ENCODE measurements at regions not wholly inside any gene's neighbourhood (a gene's known extent, or its start where the extent isn't known, plus 50 kb on each side); places are given as distances from the start of the nearest gene placed in this dataset.

GRCh38 chr11:112634551-112634950, 326.7 kb upstream of the NCAM1 start:
- Histone ChIP-seq H3K36me3 (ENCODE audit: control insufficient read depth, insufficient read depth, low read length) (no peaks in the 10 kb centered on the region), H3K14ac (replicated peaks; ENCODE audit: low read depth, low read length) (no peak overlapping the region), H4K91ac (ENCODE audit: insufficient read depth, low read depth, low read length) (no peak overlapping the region), H4K8ac (ENCODE audit: low read depth in 2 of 2, low read length in 2 of 2) (no peak overlapping the region), H2BK120ac (ENCODE audit: low read depth, low read length) (no peak overlapping the region), H2BK5ac (ENCODE audit: low read depth, low read length, poor library complexity, severe bottlenecking) (no peak overlapping the region), H3K79me1 (ENCODE audit: low read depth in 1 of 2, low read length in 2 of 2) (no peaks in the 10 kb centered on the region), H4K20me1 (ENCODE audit: insufficient read depth, low read length) (no peaks in the 10 kb centered on the region), H3K23ac (ENCODE audit: low read depth, low read length) (no peak overlapping the region), H2BK20ac (ENCODE audit: low read depth, low read length) (no peak overlapping the region), H3K9me1 (ENCODE audit: insufficient read depth, low read length) (no peaks in the 10 kb centered on the region), H3K9ac (ENCODE audit: low read depth, low read length) (no peak overlapping the region), H3K18ac (ENCODE audit: low read depth, low read length) (no peak overlapping the region), H3K4me1 (ENCODE audit: control insufficient read depth, insufficient read depth, low read length) (no peaks in the 10 kb centered on the region), H2BK15ac (ENCODE audit: low read depth, low read length) (no peak overlapping the region), H2AK5ac (ENCODE audit: low read depth, low read length) (no peak overlapping the region), H3K4me3 (ENCODE audit: insufficient read depth, low read depth, low read length) (no peak overlapping the region), H3K4ac (ENCODE audit: low read depth, low read length) (no peak overlapping the region), H3K56ac (ENCODE audit: extremely low read depth, insufficient read depth, low read length) (no peak overlapping the region), H4K5ac (ENCODE audit: low read depth, low read length) (no peak overlapping the region), H3K4me2 (ENCODE audit: low read depth, low read length) (no peak overlapping the region), H2AFZ (replicated peaks; ENCODE audit: low read length, poor library complexity) (no peak overlapping the region), H2AK9ac (replicated peaks; ENCODE audit: low read depth, low read length, poor library complexity) (no peak overlapping the region), H3K9me3 (ENCODE audit: control insufficient read depth, insufficient read depth, low read length) (no peaks in the 10 kb centered on the region), H3K27me3 (ENCODE audit: control insufficient read depth, insufficient read depth, low read length) (no peaks in the 10 kb centered on the region), H3K27ac (ENCODE audit: insufficient read depth, low read length) (no peak overlapping the region)
- ATAC-seq (ENCODE audit: low read depth) = no peak
- no peak for DNase-seq
- in situ Hi-C loops (cut with MboI; ENCODE audit: low sequenced_read_pairs) (no loop called here), intact Hi-C loops (cut with micrococcal nuclease) (no loop called here), dilution Hi-C loops (cut with HindIII; ENCODE audit: low sequenced_read_pairs, unreplicated experiment) (no loop called here)
- BruUV-seq (replicated peaks) = no TSS peak
- ChIA-PET CTCF (no interaction called here), POLR2A (ENCODE audit: unreplicated experiment) (no interaction called here)
- TF ChIP-seq CHD1 (IDR thresholded peaks at IDR 0.05; ENCODE audit: low read depth, low read length) (no peak), RFX5 (IDR thresholded peaks at IDR 0.05; ENCODE audit: low read depth, low read length) (no peak), FOS (IDR thresholded peaks at IDR 0.05; ENCODE audit: low read depth, low read length) (no peak), USF2 (IDR thresholded peaks at IDR 0.05; ENCODE audit: low read depth, low read length) (no peak), NFE2L2 (IDR thresholded peaks at IDR 0.05; ENCODE audit: low read depth, low read length) (no peak), CTCF (conservative IDR thresholded peaks at IDR 0.05; ENCODE audit: low read depth, low read length) (no peak), MXI1 (IDR thresholded peaks at IDR 0.05; ENCODE audit: borderline replicate concordance, low read depth, low read length) (no peak), RAD21 (IDR thresholded peaks at IDR 0.05; ENCODE audit: low read length) (no peak), SMC3 (IDR thresholded peaks at IDR 0.05; ENCODE audit: low read depth, low read length) (no peak), POLR2A (IDR thresholded peaks at IDR 0.05; ENCODE audit: low read depth, low read length) (no peak), ELK1 (IDR thresholded peaks at IDR 0.05; ENCODE audit: borderline replicate concordance, low read depth, low read length) (no peak), MAFK (IDR thresholded peaks at IDR 0.05; ENCODE audit: low read depth, low read length) (no peak), CEBPB (IDR thresholded peaks at IDR 0.05; ENCODE audit: low read depth, low read length) (no peak), MAZ (IDR thresholded peaks at IDR 0.05; ENCODE audit: borderline replicate concordance, low read depth, low read length) (no peak), RCOR1 (IDR thresholded peaks at IDR 0.05; ENCODE audit: insufficient replicate concordance, low read length) (no peak)
- WGBS, 2 experiments (ENCODE audit: extremely low coverage in 2 of 2, insufficient read length in 1 of 2) = 18% methylated on average over 3 of the region's 6 CpGs; no CpG with 5 or more reads in 1 of the 2 experiments
